HG02943 (cell line): ENCODE measurements at regions not wholly inside any gene's neighbourhood (a gene's known extent, or its start where the extent isn't known, plus 50 kb on each side); places are given as distances from the start of the nearest gene placed in this dataset.

Experiments used
- ATAC-seq: cut with Tn5 transposase; IDR thresholded peaks from one replicate; pipeline ENCODE4 v1.9.1; 2021; ENCODE audit warnings: mild to moderate bottlenecking, low read depth, moderate library complexity; ENCODE audit not compliant: unreplicated experiment

DNA sequence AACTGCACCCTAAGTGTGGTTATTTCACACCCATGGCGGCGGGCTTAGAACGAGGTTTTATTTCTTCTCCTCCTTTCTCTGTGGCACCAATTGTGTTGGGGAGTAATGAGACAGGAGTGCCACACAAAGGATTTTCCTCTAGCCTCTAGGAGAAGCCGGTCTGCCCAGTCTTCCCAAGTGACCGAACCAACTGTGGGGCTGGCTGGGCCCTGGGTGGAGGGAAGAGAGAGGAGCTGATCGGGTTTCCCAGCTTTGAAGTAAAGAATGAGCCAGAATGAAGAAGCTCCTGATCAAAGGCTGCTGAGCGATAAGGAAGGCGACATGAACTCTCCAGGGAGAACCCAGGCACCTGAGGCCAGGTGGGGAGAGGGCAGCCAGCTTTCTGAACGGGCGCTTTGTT is 616.0 kb upstream of the BTBD3 start:
- ATAC-seq, result no peak

DNA sequence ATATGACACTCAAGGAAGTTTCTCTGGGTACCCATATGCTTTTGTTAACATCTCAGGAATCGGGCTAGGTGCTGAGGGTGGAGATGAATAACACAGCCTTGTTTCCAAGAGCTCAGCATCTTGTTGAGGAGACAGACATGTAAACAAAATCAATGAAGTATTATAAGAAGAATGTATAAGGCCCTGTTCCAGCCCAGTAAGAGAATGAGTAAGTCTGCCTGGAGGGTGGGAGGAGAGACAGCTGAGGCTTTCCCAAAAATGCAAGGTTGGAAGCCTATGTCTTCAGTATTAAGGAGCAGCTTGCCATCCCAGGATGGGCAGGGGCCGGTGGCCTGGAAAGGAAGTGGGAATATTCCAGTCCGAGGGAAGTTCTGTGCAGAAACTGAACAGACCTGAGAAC is 615.3 kb upstream of the BTBD3 start:
- no peak for ATAC-seq

DNA sequence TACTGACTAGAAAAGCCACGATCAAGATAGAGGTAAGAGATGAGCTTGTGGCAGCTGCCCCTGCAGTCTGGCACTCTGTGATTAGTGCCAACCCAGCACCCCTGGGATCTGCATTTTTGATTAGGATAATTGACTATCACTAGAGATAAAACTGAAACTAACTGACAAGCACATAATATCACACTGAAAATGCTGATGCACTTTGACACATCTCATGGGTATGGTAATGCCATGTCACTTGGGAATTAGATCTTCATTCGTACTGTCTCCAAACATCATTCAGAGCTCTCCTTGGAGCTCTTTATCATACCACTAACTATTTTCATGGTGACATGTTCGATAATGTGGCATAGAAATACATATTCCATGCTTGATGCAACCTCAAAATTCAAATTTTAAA is 612.9 kb upstream of the BTBD3 start:
- no peak for ATAC-seq

DNA sequence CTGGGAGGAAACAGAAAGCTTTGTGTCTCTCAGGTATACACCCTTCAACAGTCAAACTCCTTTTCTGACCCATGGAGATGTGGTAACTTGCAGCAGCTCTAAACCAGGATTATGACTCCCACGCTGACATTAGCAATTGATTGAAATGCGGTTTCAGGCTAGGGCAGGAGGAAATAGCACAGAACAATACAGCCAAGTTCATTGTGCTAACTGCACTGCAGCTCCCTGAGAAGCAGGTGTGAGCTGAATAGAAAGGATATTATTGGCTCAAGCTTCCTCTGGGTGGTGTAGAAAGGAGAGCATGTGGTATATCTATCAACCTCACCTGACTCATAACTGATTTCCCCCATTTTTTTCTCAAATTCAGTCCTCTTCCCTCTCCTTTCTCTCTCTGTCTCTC is 612.3 kb upstream of the BTBD3 start:
- no peak for ATAC-seq

DNA sequence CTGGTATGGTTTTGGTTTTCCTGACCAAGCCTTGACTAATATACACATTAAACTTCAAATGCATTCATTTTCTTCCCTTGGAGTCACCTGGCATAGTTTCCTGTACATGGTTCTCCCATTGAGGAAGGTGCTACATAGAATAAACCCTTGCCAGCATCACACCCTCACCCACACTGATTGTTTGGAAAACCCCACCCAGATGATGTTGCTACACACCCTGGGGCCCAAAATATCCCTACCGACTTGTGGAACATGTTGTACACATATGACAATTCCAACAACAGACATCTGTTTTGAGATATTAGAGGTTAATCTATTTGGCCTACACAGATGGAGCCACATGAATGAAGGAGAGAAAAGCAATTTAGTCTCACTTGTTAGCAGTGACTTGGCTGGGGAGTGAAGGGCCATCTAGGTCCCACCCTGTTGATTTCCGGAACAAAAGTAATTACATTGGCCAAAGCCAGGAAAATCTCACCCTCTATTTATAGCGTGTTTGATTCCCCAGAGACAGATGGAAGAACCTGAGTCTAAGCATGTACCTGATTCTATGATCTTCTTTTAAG is 606.0 kb upstream of the BTBD3 start:
- no peak for ATAC-seq

DNA sequence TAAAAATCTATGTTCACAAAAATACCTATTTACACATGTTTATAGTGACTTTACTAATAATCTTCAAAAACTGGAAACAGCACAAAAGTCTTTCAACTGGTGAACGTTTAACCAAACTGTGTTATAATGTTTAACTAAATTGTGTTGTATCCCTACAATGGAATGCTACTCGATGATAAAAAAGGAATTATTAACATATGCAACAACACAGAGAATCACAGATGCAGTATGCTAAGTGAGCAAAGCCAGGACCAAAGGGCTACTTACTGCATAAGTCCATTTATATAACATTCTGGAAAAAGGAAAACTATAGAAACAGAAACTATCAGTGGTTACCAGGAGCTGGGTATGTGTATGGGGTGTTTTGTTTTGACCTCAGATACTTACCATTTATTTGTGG is 602.2 kb upstream of the BTBD3 start:
- no peak for ATAC-seq

DNA sequence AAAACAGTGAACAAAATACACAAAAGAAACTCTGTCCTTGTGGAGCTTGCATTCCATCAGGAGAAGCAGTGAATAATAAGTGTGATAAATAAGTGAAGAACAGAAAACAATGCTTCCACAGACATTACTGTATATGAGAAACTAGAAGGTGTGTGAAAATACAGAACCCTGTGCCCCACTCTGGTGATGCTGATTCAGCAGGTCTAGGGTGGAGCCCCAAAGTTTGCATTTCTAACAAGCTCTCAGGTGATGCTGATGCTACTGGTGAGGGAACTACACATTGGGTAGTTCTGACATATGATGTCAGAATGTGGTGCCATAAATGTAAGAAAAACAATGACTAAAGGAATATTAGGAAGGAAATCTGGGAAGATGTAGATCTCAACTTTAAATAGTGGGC is 601.4 kb upstream of the BTBD3 start:
- no peak for ATAC-seq

DNA sequence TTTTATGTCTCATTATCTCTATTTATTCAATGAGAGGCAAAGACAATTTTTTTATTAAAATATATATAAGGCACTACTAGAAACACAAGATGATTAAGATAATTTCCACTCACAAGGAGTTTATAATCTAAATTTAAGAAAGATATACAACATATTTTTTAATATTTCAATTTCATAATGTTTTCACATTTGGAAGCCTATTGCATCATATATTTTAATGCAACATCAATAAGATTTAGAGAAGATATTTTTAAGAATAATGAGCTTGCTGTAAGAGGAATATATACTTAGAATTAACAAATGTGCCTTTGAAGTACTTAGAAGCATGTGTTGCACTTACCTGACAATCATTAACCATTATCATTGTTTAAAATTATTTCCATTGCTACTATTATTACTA is 597.7 kb upstream of the BTBD3 start:
- no peak for ATAC-seq

DNA sequence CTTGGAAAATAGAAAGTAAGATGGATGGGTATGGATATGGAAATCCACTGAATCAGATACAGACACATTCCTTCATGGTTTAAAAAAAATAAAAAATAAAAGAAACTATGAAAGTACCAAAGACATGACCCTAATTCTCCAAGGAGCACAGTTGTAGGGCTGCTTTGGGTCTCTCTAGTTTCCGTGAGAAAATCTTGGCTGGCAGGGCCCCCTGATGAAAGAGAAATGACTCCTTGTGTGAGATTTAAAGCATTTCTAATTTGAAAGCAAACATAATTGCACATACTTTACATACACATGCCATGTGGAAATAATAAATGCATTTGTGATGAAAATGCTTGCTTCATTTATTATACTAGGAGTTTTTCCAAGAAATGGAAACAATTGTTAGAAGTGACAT is 593.9 kb upstream of the BTBD3 start:
- no peak for ATAC-seq

DNA sequence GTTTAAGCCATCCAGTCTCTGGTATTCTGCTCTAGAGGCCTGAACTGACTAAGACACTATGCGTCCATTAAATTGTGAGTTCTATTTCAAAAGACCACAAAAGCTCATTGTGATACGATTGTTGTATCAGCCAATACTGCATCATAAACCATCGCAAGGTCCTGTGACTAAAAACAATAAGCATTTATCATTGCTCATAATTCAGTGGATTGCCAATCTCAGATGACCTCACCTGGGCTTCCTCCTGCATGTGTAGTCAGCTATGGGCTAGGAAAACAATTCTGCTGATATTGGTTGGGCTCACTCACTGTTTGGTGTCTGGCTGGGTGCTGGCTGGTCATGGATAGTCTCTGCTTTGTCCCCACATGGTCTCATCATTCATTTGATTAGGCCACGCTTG is 592.7 kb upstream of the BTBD3 start:
- ATAC-seq, result no peak

DNA sequence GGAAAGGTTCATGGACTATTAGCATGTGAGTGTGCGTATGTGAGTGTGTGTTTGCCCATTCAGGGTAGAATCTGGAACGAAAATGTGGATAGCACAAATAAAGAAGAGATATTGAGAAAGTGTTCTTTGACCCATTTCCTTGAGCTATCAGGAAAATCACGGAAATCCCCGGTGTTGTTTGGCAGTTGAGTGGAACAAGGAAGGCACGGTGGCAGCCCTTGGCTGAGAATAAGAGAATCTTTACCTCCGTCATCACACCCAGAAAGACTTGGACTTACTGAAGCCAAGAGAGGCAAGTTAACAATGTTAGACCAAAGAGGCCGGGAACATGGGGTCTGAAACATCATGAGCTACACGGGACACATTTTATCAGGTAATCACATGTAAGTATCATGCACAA is 588.9 kb upstream of the BTBD3 start:
- no peak for ATAC-seq

DNA sequence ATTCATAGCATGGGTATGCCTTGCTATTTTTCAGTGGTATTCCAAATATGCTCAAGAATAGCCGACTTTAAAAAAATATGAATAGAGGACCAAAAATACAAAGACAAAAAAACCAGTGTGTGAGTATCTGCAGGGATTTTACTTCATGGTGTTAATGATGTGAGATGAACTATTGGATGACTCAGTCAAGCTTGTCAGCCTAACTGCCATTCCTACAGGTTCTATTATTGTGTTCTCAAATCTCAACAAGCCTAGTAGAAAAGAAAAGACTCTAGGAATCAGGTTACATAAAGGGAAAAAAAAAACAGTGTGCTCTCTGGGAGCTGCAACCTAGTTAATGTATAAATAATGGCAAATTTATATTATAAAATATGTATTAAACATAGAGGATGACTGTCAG is 588.4 kb upstream of the BTBD3 start:
- ATAC-seq, result no peak

DNA sequence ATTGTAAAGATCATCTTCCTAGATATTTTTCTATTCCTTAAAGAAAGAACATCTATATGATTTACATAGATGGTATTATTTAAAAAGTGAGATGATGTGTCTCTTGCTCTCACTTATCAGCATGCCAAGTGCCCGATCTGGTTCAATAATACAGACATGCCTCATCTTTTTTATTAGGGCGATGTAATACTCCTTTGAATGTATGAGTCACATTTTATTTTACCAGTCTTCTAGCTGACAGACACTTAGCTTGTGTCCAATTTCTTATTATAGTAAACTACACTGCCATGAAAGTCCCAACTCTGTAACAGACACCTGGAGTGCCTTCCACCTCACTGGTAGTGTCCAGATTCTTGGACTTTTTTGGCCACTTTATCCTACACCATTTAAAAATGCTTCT is 586.6 kb upstream of the BTBD3 start:
- no peak for ATAC-seq

DNA sequence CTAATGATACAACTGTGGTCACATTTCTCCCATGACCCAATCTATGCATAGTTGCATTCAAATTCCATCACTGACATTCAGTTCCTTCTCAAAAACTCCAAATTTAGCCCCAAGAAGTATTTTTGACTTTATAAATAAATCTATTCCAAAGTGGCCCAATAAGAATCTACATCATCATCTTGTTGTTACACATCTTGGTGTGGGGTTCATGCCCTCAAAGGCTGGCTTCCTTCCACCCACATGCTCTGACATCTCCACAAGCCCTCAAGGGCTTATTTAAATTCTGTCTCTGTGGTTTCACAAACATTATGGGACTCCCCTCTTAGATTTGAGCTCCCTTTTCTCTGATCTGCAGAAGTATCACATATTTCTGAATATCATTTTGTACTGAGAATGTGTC is 585.3 kb upstream of the BTBD3 start:
- no peak for ATAC-seq

DNA sequence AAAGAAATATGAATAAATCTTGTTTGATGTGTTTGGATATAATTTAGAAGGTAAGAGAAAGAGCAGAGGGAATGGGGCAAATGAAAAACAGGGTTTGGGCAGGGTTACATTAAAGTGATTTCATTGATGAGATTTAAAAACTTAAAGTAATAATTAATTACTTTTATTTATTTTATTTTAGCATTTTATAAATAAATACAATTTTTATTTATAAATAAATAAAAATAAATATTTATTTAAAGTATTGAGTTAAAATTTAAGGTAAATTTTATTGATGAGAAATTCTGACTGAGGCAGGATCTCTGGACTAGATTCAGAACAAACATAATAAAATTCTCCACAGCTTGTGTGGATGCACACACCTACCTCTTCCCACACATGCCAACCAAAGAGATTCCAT is 584.1 kb upstream of the BTBD3 start:
- no peak for ATAC-seq

DNA sequence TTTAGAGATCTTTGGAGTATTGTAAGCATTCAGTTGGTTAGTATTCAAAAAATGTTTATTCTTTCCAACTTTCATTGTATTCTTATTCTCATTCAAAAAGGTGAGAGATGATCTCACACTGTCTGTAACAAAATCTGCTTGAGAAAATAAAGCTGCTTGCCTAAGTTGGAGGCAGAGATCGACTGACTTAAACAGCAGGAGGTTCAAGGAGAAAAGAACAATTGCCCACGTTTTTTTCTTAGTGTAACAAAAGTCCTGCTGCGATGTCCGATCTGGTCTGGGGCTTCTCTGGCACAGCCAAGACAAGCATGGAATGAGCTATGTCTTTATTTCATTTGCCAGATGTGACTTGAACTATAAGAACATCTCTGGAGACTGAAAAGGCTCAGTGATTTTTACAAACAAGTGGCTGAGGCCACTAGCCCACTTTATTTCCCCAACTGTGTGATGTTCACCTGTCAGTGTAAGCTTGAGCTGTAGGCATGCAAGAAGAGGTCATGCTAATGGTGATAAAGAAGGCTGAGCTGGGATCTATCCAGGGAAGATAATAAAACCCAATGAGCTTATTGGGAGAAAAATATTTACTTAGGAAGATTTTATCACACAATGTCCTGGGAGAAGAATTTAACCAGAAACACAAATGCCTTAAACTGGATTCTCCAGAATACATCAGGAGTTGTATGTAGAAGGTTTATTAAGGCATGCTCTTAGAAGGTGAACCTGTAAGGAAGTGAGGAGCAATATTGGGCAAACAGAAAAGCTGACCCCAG is 580.1 kb upstream of the BTBD3 start:
- no peak for ATAC-seq

DNA sequence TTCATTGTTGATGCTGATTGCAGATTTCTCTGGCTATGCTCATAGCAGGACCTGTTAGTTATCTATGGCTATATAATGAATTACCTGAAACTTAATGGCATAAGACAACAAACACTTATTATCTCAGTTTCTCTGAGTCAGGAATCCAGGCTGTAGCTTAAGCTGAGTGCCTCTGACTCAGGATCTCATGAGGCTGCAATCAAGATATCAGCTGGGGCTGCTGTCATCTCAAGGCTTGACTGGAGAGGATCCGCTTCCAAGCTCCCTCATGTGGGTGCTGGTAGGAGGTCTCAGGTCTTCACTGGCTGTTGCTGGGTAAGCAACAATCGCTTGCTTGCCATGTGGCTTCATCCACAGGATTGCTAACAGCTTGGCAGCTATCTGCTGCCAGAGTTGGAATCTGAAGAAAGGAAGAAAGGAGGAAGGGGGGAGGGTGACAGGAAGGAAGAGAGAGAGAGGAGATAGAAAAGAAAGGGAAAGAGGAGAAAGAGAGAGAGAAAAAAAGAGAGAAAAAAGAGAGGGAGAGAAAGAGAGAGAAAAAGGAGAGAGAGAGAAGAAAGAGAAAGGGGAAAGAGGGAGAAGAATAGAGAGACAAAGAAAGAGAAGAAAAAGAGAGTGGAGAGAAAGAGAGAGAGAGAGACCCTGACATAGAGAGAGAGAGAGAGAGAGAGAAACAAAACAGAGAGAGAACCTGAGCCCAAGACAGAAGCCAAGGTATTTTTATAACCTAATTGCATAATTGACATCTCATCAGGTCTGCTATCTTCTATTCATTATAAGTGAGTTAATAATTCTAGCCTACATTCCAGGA is 579.0 kb upstream of the BTBD3 start:
- ATAC-seq, result no peak

DNA sequence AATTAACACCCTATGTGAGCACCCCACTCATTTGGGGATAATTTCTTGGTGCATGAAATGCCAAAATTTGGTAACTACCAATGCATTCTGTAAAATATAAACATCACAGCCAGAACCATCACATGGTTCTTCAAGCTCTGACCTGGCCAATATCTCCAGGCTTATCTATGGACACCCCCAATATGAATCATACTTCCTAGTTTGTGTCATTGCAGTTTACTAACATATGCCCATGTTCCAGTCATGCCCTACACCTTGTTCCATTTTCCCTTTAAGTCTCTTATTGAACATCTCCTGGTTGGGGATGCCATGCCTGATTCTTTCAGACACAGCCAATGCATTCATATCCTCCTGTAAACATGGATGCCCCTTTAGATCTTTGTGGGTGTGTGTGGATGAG is 572.8 kb upstream of the BTBD3 start:
- ATAC-seq, result no peak

DNA sequence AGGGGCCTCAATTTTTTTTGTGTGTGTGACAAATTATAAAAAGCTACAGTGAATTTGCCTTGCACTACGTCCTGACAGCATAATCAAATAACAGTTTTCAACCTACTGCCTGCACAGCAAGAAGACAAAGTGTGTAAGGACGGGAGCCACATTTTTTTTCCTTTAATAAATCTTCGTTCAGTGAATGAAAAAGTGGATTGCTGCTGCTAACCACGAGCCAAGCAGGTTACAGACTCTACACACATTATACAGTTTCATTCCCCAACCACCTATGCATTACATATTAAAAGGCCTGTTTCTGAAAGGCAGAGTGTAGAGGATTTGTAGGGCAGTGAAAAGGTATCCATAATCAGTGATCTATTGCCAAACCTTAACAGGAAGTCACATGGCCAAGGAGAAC is 570.0 kb upstream of the BTBD3 start:
- ATAC-seq, result no peak

DNA sequence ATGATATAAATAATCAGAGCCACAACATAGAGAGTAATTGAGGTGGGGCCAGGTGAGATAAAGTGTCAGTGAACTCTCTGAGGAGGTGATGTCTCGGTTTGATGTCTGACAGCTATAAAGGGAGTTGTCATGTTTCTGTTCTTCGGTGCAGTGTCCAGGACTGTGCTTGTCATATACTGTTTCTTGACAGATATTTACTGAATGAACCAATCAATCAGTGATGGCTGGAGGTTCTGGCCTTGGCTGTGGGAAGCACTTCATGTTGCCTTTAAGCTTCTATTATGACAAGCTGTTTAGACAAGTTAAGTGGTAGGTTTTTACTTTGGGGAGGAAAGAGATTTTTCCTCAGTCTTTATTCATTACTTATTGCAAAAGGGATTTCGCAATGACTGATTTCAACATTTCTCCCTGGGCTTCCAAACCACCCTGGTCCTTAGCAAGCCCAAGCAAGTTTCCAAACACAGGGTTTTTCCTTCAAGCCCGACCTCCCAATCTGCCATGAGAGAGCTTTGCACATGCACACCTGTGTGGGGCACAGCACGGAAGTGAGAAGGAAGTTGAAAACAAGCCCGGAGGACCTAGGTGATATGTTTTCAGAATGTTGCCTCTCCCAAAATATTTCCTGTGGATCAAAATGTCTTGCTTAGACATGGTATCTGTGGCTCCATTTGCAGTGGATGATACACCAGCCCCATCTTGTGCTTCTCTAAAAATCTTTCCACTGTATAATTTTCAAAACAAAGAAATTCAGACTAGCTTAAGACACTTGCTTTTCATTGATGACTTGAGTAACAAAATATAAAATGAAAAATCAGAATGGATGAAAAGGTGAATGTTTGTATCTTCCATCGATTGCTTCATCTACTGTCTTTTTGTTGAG is 567.3 kb upstream of the BTBD3 start:
- no peak for ATAC-seq

DNA sequence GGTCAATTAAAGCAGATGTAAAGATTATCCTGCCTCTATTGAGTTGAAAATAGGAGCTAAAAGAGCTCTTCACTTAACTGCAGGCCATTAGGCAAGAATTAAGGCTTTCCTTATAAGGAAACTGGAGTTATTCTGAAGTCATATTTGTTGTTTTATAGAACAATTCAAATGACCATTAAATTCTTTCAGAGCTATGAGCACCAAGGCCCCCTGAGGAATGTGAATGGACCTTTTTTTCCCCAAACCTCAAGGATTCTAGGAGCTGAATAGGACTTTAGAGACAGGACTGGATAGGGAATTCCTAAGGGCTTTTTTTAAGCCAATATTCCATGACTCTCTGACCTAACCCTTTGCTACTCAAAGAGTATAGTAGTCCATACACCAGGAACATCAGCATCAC is 565.7 kb upstream of the BTBD3 start:
- ATAC-seq, result no peak
